SHP77 (cell line): ENCODE measurements at regions not wholly inside any gene's neighbourhood (a gene's known extent, or its start where the extent isn't known, plus 50 kb on each side); places are given as distances from the start of the nearest gene placed in this dataset.

Experiments
- DNase-seq, 2 experiments: peaks; one replicate each; lab custom pipeline; 2025; lab: John Stamatoyannopoulos, UW

DNA sequence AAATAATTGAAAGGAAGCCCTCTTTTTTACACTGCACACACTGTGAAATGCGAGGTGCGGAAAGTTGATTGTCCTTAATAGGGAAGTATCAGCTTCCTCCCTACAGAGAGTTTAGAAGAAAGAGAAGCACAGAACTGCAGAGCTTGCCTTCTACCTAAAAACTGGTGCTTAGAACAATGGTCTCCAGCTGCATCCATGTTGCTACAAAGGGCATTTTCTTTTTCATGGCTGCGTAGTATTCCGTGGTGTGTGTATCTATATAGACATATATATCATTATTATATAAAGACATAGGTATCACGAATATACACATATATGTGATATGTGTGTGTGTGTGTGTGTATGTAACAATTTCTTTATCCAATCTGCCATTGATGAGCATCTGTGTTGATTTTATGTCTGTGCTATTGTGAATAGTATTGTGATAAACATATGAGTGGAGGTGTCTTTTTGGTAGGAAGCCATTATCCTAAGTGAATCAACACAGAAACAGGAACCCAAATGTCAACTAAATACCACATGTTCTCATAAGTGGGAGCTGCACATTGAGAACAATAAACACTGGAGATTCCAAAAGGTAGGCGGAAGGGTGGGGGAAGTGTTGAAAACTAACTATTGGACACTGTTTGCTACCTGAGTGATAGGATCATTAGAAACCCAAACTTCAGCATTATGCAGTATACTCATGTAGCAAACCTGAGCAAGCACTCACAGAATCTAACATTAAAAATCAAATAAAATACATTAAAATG, 290.0 kb upstream of the RUNX1 start:
- no peak for DNase-seq

DNA sequence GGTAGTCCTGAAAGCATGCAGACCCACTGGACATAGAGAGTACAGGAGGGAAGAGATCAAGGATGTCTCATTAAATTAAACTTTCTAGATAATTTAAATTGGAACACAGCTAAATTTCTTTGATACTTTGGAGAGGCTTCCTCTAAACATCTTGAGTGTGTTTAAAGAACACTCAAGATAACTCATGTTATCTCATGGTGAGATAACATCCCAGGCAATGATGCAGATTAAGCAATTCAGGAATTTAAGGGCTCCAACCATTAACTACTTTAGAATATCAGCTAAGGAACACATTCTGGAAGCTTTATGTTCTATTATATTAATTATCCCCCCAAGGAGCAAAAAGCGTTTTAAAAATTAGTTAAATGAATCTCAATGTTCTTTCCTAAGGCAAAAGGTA, 289.2 kb upstream of the RUNX1 start:
- no peak for DNase-seq

DNA sequence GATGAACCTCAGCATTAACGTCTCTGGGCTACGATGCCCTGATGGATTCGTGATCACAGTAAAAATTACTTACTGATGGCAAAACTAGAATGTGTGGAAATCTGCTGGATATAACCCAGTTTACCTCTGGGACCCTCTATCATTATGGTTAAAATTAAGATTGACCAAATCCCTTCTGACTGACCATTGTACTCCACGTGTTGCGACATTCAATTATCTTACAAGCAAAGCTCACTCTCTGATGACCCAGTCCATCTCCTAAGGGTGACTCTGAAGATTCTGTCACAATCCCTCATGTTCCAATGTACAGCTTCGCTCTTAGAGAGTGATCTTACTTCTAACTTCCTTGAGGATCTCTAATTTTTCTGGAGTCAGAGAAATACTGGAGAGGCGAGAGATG, 288.5 kb upstream of the RUNX1 start:
- no peak for DNase-seq

DNA sequence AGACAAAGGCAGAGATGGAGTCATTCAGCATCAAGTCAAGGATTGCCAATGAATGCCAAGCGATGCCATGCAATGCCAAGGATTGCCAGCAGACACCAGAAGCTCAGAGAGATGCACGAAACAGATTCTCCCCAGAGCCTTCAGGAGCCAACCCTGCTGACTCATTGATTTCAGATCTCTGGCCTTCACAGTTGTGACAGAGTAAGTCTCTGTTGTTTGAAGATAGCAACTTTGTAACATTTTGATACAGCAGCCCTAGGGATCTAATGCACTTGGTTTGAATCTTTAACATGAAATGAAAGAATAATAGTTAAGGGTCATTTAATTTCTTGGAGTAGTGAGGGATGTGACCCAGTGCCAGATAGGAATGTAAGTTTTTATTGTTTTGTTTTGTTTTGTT, 287.4 kb upstream of the RUNX1 start:
- no peak for DNase-seq

DNA sequence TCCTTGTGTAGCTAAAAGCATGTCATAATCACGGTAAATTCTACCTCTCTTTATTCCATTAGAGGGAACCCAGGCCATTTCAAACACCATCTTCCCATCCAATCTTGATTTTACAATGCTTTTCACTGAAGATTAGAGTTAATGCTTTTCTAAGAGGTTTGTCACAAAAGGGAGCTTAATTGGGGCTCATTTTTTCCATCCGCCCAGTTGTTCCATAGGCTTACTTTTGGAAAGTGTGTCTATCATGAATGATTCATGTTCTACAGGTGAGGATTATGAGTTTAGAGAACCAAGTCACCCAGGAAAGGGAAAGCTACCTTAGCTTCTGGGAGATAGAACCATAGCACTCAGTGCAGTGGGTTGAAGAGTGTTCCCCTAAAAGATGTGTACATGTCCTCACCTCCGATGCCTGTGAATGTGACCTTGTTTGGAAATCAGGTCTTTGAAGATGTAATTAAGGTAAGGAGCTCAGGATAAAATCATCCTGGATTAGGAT, 286.9 kb upstream of the RUNX1 start:
- no peak for DNase-seq

DNA sequence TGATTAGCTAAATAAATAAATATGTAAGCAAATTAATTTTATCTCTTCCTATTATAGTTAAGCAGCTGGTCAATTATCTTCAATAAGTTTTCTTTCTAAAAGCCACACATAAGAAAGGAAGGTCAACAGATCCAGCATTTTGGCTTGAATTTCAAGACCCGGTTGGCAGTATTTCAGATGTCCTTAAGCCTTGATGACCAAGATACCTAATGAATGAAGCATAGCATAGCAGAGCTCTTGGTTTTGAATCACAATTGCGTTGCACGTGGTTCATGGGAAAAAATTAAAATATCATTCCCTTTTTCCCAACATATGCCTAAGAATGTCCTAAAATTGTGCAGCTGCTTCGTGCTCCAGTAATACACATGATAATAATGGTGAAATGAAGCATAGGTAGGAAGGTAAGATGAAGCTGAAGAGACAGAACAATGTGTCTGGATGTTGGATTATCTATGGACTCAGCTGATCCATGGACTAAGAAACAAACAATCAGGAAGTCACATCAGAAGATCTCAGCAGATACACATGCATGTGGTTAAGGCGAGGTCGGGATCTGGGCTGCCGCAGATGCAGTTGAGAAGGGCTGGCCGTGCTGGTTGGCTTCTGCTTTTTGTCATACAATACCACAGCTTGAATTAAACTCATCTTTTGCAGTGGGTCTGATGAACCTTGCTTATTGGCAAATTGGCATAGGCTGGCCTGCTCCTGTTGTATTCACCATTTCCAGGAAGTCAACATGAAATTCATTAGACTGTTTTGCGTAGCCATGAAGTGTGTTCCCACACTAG, 284.9 kb upstream of the RUNX1 start:
- no peak for DNase-seq

DNA sequence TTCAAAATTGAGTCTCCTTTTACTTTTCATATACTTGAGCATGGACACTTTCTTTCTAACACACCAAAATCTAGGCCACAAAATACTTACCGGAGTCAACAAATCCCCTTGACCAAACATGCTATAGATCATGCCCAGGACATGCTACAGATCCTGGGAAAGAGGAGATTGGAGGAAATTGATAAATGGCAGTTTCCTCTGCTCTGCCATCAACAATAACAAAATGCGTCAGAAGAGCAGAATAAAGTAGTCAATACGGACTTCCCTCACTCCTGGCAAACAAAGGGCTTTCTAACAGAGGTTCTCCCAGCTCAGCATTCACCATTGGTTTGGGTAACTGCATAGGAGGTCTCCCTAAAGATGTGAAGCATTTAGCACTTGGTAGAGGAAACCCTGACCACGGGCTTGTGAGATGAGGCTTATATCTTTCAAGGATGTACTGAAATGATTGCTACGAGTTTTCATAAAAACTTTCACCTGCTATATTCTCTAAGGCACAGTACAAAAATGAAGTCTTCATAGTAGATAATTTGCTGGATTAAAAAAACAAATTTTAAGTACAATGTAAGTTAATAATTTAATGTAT, 283.8 kb upstream of the RUNX1 start:
- DNase-seq: no peak

DNA sequence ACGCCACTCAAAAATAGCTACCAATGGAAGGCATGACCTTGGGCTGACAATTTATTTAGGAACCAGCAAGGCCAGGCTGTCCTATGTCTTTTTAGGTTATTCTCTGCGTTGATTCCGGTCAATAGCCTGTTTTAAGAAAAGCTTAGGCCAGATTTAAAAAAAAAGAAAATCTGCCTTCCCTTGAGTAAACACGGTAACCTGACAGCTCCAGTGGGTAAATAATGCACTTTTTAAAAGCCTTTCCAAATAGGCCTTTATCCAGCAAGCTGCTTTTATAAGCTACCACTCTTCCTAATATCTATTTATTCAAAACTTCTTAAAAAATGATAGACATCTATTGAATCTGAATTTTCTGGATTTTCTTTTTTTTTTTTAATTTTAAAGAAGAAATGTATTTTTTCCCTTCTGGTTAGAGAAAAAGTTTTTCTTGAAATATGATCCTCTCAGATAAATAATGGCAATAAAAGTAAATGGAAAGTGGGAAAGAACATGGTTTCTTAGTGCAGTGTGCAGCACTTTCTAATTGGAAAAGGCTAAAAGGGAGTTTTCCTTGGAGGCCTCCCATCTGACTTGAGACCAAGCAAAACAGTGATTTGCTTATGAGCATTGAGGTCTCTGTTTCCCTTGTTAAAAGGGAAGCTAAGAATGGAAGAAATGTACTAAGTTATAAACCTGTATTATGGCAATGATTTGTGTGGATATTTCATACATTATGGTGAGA, 281.0 kb upstream of the RUNX1 start:
- no peak for DNase-seq

DNA sequence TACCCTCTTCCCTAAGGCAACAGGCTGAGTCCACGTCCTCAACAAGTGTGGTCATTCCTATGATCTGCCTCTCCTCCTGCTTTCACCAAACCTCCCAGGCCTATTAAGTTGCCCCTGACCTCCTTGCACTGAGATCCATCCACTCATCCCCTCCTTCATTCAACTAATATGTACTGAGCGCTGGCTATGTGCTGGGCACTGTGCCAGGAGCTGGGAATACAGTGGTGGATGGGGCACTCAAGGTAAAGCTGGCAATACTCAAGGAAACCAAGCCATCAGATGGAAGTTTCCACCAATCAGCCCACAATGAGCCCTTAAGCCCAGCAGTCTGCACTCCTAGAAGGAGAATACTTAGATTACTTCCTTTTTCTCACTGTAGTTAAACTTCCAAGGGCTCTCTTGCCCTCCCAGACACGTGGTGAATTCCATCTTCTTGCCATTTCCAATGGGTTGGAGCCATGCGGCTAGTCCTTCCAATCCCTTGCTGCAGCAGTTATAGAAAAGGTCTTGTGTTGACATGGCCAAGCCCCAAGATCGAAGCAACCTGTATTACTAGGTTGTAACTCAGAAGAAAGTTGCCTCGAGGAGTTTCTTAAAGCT, 279.9 kb upstream of the RUNX1 start:
- peak in 1 of 2 experiments; percentile 3 for DNase-seq

DNA sequence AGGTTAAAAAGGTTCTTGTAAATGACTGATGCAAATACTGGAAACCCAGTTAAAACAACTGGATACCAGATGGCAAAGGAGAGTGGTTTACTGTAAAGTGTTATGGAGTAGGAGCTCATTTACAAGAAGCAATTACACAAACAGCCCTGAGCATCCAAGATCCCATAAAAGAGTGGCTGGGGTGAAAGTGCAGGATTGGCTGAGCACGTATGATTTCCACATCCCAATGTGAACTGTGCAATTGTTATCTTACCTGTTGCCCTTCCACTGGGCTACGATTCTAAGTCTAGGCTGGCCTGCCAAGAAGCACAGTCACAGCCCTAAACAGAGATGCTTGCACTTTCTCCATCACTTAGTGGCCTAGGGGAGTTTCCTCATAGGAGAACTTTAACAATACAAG, 277.6 kb upstream of the RUNX1 start:
- DNase-seq: no peak

DNA sequence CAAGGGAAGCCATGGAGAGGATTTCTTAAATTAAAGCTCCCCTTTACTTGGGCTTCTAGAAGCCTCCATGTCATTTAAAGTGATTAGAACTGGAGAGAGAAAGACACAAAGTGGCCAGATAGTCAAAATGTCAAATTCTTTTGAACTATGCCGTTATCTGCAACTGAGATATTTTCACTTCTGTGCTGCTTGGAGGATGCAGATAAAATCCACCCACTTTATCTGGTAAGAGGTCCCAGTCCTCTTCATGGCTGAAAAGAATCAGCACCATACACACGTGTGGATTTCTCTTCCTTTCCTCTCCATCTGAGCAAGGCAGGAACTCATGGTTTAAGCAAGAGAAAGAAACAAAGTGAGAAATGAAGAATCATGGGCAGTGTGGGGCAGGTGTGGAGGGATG, 276.9 kb upstream of the RUNX1 start:
- no peak for DNase-seq

DNA sequence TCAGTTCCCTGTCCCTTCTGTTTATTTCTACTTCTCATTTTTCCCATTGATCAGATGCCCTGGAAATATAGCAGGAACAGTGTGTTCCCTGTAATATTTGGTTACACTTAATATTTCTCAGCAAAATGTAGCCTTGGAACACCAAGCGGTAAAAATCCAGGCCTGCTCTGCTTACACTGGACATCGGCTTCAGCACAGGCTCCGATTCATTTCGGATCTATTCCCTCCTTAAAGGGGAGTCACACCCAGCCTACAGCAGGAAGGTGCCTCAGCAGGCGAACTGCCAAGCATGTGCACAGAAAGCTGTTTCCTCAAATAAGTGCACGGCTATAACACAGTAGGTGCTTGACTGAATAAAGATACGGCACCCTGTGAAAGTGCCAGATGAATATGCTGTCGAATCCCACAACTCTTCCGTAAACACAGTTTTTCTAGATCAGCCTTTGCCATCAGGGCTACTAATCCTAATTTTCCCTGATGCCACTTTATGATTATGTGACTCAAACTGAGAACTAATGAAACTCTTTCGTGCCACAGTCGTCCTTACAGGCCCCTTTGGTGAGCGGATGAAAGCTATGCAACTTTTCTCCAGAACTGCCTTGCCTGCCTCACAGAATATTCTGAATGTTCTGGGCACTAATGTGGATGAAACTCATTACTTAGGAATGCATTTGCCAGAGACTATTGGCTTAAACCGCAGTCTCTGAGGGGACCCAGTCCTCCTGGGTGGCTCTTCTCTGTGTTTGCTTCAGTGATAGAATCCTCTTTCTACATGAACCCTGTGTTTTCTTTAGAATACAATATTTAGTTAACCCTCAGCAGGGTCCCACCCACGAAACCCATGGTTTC, 275.5 kb upstream of the RUNX1 start:
- DNase-seq: no peak

DNA sequence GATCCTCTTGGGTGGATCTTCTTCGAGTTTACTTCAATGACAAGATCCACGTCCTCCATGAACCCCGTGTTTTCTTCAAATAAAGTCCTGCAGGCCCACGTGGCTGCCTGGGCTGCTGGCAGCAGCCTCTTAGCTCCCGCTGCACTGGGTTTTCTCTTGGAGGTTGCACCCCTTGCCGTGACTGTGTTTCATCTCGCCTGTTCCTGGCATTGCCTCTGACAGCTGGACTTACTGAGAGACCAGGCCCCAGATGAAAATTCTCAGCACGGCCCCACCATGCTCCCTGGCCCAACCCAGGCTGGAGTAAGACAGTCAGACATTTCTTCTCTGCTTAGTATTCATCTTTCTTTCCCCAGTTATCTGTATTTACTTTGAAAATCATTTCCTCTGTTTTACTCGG, 274.8 kb upstream of the RUNX1 start:
- no peak for DNase-seq

DNA sequence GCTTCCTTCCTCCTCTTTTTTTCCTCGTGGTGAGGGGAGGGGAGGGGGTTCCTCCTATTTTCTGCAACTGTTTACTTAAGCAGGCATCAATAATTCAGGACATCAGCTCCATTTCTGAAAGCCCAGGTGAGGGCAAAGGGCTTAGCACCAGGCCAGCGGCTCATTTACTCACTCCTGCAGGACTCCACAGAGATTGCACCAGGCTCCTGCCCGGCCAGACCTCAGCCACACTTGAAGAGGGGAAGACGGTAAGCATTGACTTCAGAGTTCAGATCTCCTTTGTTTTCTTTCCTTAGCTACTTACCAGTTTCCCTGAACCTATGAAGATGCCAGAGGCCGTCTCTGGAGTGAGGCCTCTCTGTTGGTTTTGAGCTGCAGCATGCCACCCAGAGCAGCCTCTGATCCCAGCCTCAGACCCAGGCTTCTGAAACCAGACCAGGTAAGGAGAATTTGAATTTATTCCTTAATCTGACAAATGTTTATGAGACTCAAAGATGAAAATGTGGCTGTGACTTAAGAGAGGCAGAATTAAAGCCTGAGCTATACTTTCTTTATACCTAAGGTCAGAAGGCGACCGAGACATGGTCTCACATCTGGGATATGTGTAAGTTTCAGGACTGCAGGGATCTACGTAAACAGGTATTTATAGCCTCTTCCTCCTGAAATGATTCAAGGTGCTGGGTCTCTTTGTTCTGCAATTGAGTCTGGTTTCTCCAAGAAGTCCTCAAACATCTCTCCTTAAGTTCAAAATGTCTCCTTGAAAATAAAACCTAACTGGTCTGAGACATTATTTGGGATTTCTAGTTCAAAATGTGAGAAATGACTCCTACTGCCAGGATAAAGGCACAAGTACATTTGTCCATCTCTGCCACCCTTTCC, 272.5 kb upstream of the RUNX1 start:
- no peak for DNase-seq

DNA sequence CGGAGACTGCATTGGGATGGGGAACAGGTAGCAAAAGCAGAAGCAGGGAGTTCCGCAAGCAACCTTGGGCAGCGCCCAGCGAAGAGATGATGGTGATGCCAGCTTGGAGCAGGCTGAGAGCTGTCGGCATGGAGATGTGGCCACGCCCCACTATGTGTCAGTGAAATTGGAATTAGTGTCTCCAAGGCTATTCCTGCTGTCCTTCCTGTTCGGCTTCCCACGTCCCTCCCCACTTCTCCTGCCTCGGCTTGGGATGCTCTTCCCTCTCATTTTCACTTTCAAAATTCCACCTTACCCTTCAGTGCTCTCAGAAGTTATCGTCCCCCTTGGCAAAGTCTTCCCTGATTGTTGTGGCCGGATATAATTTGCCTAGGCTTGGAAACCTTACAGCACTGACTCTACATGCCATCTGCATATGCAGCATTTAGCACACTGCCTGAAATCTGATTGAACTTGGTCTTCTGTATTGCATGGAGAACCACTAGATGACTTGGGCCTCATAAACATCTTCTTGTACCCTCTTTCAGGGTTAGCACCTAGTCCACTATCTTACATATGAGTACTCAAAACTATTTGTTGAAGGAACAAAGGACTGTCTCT, 270.7 kb upstream of the RUNX1 start:
- DNase-seq: no peak

DNA sequence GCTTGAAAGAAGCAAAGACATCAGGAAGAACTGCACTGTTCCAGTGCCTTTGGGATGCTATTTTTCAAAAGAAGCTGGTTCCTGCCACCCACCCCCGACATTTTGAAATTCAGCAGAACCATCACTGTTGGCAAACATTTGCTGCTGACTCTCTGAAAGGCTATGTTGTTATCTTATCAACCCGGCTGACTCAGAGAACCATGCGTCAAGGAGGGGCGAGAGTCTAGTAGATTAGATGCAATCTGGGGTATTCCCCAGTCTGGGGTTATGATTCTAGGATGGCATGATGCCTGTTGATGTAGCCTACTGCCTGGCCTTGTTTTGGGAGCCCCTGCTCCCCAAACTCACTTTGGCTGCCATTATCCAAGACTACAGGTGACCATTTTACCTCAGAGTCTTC, 267.8 kb upstream of the RUNX1 start:
- DNase-seq: no peak

DNA sequence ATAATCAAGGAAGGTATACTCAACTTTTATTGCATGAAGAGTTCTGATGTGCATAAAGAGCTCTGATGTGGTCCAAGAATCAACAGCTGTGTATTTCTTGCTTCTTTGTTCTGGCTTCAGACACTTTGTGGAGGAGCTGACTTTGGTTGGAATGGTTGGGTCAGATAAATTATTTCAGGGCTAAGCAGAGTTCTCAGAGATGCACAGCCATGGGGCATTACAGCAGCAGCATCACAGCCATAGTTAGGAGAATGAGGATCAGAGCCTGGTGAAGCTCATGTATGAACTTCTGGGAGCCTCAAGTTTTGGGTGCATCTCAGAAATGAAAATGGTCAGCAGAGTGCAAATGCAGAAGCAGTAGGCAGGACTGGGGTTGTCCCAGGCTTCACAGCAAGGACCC, 267.4 kb upstream of the RUNX1 start:
- no peak for DNase-seq

DNA sequence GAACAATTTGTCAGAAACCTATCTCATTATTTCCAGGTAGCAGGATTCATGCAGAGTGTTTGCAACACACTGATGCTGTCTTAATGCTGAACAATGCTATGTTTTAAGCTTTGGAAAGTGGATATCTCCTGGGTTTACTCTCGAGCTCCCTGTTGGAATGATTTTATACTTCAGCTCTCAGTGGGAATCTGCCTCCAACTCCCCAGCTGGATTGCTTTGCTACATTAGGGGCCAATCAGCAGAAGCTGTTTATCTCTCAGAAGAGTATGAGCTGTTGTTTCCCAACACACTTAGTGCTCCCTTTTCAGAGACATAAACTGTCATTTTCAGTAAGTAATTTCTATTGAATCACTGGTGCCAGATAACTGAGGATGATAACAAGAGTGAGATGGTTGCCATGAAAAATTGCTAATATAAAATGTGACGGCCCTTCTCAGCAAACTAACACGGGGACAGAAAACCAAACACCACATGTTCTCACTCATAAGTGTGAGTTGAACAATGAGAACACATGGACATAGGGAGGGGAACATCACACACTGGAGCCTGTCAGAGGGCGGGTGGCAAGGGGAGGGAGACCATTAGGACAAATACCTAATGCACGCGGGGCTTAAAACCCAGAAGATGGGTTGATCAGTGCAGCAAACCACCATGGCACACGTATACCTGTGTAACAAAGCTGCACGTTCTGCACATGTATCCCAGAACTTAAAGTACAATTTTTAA, 265.9 kb upstream of the RUNX1 start:
- no peak for DNase-seq

DNA sequence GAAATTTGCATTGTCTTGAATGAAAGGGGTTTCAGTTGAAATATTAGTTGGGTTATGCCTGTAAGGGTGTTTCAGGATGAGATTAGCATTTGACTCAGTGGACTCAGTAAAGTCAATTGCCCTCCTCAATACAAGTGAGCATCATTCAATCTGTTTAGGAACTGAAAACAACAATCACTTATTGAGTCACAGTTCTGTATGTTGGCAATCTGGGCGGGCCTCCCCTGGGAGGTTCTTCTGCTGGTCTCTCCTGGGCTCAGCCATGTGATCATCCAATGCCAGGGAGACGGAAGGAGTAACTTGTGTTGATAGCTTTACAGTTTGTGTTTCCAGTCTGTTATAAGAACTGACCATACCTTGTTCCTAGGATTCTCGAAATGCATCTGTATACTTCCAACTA, 262.9 kb upstream of the RUNX1 start:
- DNase-seq: no peak
